ENCODE measurements at regions not wholly inside any gene's neighbourhood (a gene's known extent, or its start where the extent isn't known, plus 50 kb on each side); places are given as distances from the start of the nearest gene placed in this dataset.
"Not testable (repeated sequence)": the region's sequence is repeated elsewhere in the genome, so short reads cannot be mapped to it uniquely, and the experiment has no call there.

DNA sequence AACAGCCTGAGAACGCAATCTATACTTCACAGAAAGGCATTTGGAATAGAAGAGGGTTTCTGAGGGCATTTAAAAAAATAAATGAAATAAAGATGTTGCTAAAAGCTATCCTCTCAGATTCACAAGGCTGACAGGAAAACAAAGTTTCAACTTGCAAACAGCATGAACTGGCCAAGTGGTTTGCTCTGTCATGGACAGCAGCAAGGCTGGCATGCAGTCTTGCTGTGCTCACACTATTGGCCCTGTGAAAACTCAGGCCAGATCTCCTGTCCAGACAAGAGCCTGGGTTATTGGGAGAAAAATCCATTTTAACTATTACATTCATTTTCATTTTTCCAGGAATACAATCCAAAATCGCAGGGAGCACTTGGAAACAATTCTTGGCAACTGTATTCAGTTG is 506.2 kb upstream of the SLC35B3 start:
- no peak for DNase-seq

DNA sequence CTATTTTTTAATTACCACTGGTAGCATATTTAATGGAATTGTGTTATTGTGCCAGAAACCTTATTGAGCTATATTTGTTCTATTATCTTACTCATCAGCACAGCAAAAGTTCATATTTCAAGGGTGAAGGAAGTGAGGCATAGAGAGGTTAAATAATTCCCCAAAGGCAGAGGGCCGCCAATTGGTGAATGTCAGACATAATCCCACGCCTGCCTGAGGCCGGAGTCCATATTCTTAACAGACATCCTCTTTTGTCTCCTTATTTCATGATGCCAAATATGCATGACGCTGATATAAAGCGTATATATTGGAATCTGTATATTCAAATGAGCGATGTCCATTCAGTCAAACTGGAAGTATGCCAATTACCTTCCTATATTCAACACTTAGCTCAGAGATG is 505.0 kb upstream of the SLC35B3 start:
- DNase-seq, result no peak

DNA sequence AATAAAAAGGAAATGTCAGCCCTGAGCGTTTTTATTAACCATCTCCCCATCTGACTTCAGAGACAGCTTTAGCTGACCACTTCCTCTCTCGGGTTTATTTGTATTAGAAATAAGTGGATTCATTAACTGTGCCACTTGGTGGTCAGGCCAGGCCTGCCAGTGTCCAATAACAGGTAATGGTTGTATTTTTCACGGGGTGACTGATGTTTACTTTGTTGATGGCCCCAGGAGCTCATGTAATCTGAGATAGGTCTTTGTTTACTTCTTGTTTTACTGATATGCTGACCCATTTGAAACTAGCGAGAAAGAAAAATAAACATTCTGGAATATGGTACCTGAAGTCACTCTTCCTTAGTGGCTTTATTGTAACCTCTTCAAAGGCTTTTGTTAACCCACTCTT is 504.3 kb upstream of the SLC35B3 start:
- DNase-seq, result no peak

DNA sequence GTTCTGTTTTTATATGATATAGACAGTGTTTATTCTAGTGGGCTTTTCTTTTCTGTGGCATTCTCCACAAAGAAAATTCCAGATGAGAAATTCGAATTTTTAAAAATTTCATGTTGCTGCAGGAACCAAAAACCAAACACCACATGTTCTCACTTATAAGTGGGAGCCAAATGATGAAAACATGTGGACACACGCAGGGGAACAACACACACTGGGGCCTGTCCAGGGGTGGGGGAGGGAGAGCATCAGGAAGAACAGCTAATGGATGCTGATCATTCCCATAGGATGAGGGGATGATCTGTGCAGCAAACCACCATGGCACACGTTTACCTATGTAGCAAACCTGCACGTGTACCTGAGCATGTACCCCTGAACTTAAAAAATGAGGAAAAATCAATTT is 499.0 kb upstream of the SLC35B3 start:
- DNase-seq, result no peak

DNA sequence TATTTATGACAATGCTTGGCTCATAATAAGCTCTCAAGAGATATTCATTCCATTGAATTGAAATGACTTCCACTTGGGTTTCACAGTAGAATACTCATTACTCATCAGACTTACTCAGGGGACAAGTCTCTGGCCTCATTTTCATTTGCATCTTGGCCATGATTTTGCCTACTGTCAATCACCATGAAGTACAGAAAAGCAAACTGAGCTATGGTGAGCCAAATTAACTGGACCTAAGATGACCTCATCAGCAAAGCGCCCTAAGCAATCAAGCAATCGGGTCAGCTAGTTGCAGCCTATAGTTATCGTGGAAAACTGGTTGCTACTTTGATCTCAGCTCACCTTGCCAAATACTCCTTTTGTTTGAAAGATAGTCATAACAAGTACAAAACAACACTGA is 494.7 kb upstream of the SLC35B3 start:
- no peak for DNase-seq

DNA sequence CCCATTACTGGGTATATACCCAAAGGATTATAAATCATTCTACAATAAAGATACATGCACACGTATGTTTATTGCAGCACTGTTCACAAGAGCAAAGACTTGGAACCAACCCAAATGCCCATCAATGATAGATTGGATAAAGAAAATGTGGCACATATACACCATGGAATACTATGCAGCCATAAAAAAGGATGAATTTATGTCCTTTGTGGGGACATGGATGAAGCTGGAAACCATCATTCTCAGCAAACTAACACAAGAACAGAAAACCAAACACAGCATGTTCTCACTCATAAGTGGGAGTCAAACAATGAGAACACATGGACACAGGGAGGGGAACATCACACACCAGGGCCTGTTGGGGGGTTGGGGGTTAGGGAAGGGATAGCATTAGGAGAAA is 484.9 kb upstream of the SLC35B3 start:
- not testable (repeated sequence) for DNase-seq

DNA sequence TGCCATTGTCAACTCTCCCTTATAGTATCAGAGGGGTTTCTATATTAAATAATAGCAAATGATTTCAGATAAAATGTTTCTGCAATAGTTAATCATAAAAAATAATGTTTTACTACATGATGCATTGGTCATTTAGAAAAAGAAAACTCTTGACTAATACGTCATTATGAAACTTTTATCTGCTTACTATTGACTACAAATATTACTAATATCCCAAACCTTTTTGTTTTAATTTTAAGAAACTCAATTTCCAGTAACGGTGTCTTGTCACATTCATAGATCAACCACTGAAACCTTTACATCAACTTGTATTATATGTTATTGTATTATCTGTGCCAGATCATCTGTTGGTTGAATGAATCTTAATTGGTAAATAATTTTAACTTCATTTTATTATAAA is 482.9 kb upstream of the SLC35B3 start:
- no peak for DNase-seq

DNA sequence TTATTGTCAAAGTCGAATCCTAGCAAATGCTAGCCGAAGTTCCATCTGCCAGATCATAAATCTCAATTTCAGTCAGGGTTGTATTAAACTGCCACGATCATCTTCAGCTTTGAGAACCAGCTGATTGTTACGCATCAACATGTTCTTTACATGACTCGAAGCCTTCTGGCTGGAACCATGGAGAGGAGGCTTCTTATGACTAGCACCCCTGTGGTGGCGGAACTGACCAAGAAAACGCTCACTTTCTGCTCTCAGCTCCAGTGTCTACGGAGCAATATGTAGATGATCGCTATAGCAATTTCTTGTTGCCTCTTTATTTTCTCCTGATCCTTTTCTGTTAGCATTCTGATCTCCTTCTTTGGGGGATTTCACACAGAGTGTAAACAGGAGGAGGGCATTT is 479.4 kb upstream of the SLC35B3 start:
- DNase-seq, result no peak

DNA sequence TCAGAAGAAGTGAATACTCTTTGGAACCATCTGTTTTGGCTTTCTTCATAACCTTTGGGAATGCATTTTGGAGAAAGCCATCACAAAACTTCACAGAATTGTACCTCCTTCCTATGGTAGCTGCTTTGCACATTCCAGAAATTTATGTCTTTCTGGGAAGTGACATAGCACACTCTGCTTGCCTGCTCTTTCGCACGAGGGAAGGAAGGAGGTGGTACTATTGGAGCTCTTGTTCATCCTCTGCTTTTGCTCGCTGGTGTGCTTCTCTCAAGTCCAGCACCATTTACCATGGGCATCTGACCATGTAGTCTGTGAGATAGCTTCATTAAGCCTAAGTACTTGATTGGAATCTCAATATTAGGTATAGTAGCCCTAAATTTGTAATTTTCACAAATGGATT is 473.3 kb upstream of the SLC35B3 start:
- DNase-seq, result no peak

DNA sequence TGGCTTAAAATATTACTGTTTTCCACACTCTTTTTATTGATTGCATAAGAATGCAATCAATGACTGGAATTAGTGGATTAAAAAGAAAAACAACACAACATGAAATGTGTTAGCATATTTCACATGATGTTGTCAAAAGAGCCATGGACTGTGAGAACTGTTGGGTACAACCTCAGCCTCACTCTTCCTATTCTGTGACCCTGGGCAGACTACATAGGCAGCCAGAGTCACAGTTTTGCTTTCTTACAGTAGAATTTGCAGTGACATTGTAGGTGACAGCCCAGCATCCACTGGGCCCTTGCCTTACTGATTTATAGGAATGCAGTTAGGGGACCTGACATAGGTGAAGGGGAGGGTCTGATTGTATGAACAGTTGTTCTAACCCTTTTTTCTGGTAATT is 471.4 kb upstream of the SLC35B3 start:
- DNase-seq, result no peak

DNA sequence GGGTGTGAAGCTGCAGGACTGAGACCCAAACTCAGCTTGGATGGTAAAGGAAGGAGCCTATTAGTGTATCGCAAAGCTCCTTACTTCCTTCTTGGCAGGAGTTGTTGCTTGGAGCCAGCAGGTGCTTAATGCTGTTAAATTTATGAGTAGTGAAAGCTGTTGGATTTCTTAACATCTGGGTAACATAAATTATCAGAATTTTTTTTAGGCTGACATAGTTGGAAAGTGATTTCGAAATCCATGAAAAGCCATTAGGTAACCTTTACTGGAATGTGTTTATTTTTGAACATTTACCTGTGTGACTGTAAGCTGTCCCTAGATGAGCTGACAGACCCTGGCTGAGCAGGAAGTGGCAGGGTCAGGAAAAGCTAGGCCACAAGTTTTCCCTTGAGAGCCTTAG is 470.4 kb upstream of the SLC35B3 start:
- DNase-seq, result no peak

DNA sequence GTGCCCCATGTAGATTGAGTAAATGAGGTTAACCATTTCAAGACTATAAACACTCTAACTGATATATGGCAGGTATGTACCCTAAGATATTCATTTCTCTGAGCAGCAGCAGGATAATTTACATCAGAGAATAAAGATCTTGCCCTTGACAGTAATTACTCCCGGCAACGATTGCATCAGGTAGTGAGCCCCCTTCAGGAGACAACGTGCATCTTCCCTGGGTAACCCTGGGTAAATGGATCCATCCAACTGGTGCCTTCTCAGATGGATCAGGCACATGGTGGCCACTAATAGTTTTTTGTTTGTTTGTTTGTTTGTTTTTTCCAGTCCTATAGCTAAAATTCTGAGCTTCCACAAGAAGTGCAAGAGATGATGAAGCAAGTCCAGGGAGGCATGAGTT is 469.4 kb upstream of the SLC35B3 start:
- no peak for DNase-seq

DNA sequence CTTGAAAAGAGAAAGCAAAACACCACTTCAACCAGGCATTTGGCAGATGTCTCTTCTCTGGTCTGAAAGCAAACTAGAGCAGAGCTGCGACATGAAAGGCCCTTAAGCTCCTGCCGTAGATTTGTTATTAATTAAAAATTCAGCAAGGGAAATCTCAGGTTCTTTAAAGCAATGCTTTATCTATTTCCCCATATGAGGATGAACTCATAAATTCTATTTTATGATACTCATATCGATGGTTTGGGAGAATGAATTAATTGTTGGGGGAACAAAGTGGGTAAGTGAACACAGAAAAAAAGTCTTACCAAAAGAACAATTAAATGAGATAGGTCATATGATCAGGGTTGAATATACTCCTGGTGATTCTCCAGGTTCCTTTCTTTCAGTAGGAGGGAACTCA is 464.7 kb upstream of the SLC35B3 start:
- DNase-seq, result no peak

DNA sequence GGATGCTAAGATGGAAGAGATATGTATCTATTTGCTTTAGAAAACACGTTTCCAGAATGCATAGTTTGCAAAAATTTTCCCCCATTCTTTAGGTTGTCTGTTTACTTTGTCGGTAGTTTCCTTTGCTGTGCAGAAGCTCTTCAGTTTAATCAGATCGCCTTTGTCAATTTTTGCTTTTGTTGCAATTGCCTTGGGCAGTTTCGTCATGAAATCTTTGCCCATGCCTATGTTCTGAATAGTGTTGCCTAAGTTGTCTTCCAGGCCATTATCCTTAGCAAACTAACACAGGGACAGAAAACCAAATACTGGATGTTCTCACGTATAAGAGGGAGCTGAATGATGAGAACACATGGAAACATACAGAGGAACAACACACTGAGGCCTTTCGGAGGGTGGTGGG is 454.2 kb upstream of the SLC35B3 start:
- DNase-seq, result no peak

DNA sequence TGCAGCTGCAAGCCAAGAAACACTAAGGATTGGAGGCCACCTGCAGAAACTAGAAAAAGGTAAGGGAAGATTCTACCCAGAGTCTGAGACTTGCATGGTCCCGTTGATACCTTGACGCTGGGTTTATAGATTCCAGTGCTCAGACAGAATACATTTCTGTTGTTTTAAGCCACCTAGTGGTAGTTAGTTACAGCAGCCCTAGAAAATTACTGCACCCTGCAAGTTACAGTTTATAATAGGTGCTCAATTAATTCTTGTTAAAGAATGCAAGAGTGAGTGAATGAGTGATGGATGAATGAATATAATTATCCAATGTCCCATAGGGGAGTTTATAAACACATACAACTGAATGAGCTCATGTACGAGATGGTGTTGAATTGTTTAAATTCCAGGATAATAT is 453.1 kb upstream of the SLC35B3 start:
- no peak for DNase-seq

DNA sequence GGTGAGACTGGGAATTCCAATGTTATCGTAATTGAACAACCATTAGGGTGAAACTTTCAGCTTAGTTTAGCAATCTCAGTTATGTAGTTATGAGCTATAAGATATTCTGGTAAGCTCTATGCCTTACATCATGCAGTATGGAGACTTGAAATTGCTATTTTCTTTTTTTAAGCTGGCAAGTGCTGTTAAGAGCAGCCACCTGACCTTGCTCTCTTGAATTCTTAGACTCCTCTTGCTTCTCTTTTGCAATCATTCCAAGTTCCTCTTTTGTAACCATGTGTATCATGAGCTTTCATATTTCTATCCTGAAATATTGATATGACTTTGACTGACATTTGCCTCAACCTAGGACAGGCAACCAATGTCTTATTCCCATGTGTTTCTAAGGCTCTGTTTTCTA is 446.3 kb upstream of the SLC35B3 start:
- DNase-seq, result no peak

DNA sequence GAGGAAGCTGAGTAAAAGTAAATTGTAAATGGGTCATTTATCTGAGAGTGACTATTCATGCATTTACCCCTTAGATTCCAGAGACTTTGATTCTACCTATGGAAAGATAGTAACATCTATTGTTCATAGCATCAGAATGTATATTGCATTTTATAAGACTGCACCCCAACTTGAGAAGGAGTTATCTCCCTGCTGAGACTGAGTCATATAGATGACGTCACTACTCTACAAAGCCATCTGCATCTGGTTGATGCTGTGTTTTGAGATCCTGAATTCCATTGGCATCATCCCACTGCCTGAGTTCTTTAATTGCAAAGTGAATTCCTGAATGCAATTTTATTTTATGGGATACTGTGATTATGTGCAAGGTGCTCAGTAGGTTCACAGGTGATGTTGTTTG is 444.0 kb upstream of the SLC35B3 start:
- no peak for DNase-seq

DNA sequence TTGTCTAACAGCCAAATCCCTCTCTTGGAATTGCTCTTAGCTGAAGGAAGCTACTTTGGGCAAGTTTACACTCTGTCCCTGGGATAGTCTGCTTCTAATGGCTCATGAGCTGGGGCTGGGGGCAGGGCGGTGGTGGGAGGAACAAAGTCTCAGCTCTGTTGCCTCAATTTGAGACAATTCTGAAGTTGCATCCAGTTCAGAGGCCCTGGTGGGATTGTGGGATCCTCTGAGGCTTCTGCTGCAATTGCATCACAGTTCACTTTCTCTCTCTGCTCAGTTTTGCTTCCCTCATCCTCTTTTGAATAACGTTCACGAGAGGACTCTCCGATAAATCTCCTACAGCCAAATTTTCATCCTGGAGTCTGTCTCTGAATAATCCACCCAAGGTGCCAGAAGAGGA is 440.6 kb upstream of the SLC35B3 start:
- DNase-seq, result no peak

DNA sequence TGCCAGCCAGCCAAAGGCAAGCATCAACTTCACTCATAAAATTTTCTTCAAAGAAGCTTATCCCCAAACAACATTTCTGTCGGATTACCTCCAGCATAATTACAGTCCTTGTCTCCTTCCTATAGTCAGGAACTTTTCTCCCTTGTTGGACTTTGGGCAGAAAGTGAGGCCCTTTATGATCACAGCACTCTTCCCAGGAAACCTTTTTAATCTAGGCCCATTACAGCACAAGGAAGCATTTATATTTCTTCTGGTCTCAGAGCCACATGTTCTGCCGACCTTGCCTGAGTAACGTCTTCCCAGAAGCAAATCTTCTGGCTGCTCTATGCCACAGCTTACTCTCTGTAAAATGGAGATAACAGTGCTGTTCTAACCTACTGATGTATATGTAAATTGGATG is 437.2 kb upstream of the SLC35B3 start:
- DNase-seq, result no peak

DNA sequence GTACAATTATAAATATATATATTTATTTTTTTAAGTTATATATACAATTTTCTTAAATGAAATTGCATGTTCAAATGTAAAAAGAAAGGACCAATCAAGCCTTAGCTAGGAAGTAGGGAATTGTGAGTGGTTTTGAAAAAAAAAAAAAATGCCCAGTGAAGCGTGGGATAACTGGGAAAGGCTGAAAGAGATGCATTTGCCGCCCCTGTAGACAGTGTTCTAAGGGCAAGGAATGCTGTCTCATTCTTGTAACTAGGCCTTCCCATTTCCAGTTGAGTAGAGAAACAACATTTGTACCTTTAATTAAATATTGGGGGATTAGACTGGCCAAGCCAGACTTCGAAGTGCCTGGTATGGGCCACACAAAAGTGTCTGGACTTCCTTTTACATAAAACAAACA is 430.1 kb upstream of the SLC35B3 start:
- DNase-seq, result no peak

DNA sequence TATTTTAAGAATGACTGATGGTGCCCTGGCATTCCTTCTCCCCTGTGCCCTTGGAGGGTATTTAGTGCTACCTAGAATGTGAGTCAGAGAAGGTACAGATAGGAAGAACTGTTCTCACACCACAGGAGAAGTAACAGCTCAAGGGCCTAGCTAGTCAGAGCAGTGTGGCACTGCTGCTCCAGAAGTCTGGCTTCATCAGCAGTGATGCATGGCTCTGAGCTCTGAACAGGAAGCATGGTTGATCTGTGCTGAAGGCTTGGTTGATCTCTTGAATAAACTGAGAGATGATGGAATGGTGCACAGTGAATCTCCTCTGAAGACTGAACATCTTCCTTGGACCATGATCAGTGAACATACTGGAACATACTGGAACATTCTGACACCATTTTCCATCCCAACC is 425.3 kb upstream of the SLC35B3 start:
- no peak for DNase-seq

DNA sequence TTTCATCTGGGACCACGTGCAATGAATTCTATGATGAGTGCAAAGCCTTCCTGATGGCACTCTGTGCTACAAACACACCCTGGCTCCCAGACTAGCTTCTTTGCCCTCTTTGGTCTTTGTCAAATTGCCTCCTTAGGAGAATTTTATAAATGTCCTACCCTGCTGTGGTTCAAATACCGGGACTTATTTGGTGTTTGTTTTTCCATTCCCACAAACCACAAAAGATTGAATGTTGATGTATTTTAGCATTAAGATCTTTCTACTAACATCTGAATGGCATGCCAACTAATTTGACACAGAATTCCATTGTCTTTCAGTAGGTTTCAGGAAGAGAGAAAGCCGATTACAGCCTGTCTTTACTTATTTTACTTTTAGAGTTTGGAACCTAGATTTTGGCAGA is 424.2 kb upstream of the SLC35B3 start:
- no peak for DNase-seq

DNA sequence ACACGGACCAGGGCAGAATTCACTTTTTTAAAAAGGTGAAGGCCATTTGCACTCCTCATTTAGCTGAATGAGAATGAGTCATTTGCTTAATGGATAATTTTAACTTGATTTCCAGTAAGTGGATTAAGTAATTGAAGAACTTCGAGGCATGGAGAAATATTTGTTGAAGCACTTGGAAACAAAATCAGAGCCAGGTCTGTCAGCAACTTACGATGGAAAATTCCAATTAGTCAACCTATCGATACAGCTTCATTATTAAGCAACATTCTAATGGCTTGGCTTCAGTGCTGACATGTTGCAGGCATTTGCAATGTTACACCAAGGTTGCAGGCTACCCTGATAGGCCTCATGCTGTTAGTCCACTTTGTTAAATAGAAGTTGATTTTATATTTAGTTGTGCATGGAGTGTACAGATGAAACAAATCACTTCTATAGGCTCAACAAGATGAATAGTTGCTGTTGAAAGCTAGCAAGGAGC is 423.5 kb upstream of the SLC35B3 start:
- DNase-seq, result no peak

DNA sequence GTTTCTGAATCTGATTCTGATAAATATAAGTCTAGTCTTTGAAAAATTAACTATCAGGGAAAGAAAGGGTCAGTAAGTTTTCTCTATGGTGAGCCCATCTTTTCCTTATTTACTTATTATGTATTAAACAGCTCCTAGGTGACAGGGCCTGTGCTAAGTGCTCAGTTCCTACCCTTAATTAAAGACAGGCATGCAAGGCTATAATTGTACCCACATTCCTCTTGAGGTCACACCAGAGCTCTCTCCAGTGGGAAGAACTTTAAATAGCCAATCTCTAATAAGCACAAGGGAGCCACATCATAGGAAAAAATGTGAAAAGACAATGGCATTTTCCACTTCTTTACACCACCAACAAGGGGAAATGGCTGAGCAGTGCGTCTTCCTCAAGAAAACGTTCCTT is 421.8 kb upstream of the SLC35B3 start:
- no peak for DNase-seq

DNA sequence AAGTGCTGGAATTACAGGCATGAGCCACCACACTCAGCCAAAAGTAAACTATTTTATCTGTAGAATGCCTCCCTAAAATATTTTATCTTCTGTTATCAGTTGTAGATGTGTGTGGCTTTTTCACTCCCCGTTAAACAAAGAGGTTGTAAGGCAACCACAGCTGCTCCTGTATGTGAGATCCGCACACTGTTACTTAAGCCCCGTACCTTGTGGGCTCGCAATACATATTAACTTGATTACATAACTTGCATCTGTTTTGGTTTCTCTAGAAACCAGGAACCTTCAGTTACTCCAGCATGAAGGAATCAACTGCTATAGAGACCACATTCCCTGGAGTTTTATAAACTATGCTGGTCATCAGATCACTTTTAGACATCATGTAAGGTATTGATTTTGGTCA is 420.1 kb upstream of the SLC35B3 start:
- no peak for DNase-seq

DNA sequence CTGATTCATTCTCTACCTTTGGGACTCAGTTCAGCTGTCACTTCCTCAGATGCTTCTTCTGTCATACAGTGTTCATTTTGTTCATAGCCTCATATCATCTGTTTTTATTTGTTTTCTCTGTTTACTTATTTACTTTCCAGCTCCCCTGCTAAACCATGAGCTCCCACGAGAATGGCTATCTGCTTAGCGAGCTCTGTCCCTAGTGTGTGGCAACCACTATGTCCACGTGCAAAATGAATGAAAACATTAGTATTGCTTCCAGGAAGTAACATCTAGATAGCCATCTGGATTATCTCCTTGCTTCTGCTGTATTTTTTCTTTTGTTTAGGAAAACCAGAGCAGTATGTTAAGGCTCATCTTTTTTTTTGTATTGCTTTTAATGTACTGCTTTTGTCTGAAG is 417.0 kb upstream of the SLC35B3 start:
- no peak for DNase-seq

Data from stimulated activated CD4-positive, alpha-beta T cell treated with anti-CD3 and anti-CD28 coated beads, Interleukin-4, amount 100 ng/mL, for 4 hours (primary cell).